Esophagus muscularis mucosa (tissue), 4 donors: ENCODE measurements at regions not wholly inside any gene's neighbourhood (a gene's known extent, or its start where the extent isn't known, plus 50 kb on each side); places are given as distances from the start of the nearest gene placed in this dataset.
"Not testable (repeated sequence)": the region's sequence is repeated elsewhere in the genome, so short reads cannot be mapped to it uniquely, and the experiment has no call there.

Source experiments
- DNase-seq: peaks from one replicate; pipeline ENCODE4 v3.0.0-alpha.2; 2017; ENCODE audit errors: extremely low spot score
- H3K27ac ChIP-seq, 4 donors: fragments of 200-600 bp; sonication (generic); replicated peaks in 1 of 4; 1 replicate in 3 of 4; 2 replicates in 1 of 4; pipeline ENCODE4 v1.5.1; 2016 to 2019; ENCODE audit warnings: mild to moderate bottlenecking in 1 of 4
- H3K27me3 ChIP-seq, 4 donors: fragments of 200-600 bp; sonication (generic); one replicate each; pipeline versions ENCODE4 v1.5.1 to v1.6.0; 2016 to 2019
- H3K36me3 ChIP-seq, 4 donors: fragments of 200-600 bp; sonication (generic); one replicate each; pipeline ENCODE4 v1.5.1; 2016 to 2019
- H3K4me1 ChIP-seq, 4 donors: fragments of 200-600 bp; sonication (generic); one replicate each; pipeline ENCODE4 v1.5.1; 2016 to 2019
- H3K4me3 ChIP-seq, 4 donors: fragments of 200-600 bp; sonication (generic); 1 replicate in 2 of 4; 2 replicates in 2 of 4; pipeline ENCODE4 v1.5.1; 2016 to 2019; ENCODE audit warnings: mild to moderate bottlenecking in 4 of 4, moderate library complexity in 1 of 4
- H3K9me3 ChIP-seq, 4 donors: fragments of 200-600 bp; sonication (generic); 1 replicate in 3 of 4; 2 replicates in 1 of 4; pipeline ENCODE4 v1.5.1; 2016 to 2019
- CTCF ChIP-seq, 3 experiments: fragments of 200-600 bp in 2 of 3; fragments of 450-650 bp in 1 of 3; sonication (generic) in 2 of 3; IDR thresholded peaks; one replicate each; pipeline ENCODE4 v1.5.1; 2017 to 2019; ENCODE audit warnings: antibody characterized with exemption in 3 of 3, mild to moderate bottlenecking in 2 of 3, moderate library complexity in 1 of 3
- EP300 ChIP-seq: sonication (generic); formaldehyde crosslinking; IDR thresholded peaks from one replicate; pipeline ENCODE4 v1.6.1; 2017; ENCODE audit warnings: antibody characterized with exemption
- POLR2A ChIP-seq: fragments of 450-650 bp; IDR thresholded peaks from one replicate; pipeline ENCODE4 v1.6.1; 2017; ENCODE audit warnings: antibody characterized with exemption, moderate library complexity, mild to moderate bottlenecking, low read depth
- POLR2AphosphoS5 ChIP-seq, 2 donors: sonication (generic); formaldehyde crosslinking; IDR thresholded peaks; one replicate each; pipeline ENCODE4 v1.6.1; 2017; ENCODE audit warnings: antibody characterized with exemption in 2 of 2
- WGBS: methylation state at CpG from one replicate; pipeline ENCODE4 v1.1.5; 2018; 5-methylcytosine and 5-hydroxymethylcytosine counted together
- intact Hi-C: fragments of 100-400 bp; cut with DNase I; formaldehyde crosslinking; loops from one replicate; pipeline ENCODE4 v1.15.1; 2023

- H3K27ac ChIP-seq: peak overlapping the region; percentile 81 to 87 (median 84)
Observed at GRCh38 chr2:131682122-131682944, 154.6 kb downstream of the CCDC74A start.

GRCh38 chr2:131682945-131683330 is 155.2 kb downstream of the CCDC74A start:
- H3K9me3 ChIP-seq, intact Hi-C loops, DNase-seq, H3K36me3 ChIP-seq, H3K27me3 ChIP-seq: not testable (repeated sequence)
- Histone ChIP-seq H3K4me3 (peak overlapping the region; percentile 66 to 77 (median 76)), H3K4me1 (peaks cover 4 to 25% (median 15%) of the 10 kb centered on the region in 4 donors), H3K27ac (peak overlapping the region; percentile 81 to 87 (median 84))
- 11% methylated on average over 9 of the region's 9 CpGs for WGBS

More at GRCh38 chr2:131682122-131682944, 154.6 kb downstream of the CCDC74A start:
- intact Hi-C loops: no loop called here
- peak; percentile 95 for DNase-seq
- Histone ChIP-seq H3K9me3 (no peaks in the 10 kb centered on the region), H3K4me1 (peaks cover 4 to 25% (median 15%) of the 10 kb centered on the region in 4 donors), H3K36me3 (peaks cover 0 to 4% (median 0%) of the 10 kb centered on the region in 4 donors), H3K4me3 (peak overlapping the region; percentile 66 to 77 (median 76)), H3K27me3 (peaks cover 0 to 7% (median 0%) of the 10 kb centered on the region in 4 donors)
- no peak for TF ChIP-seq POLR2A
- TF ChIP-seq POLR2AphosphoS5 (IDR thresholded peaks at IDR 0.05): peak; percentile 30 to 65
- no peak for TF ChIP-seq EP300
- TF ChIP-seq CTCF (IDR thresholded peaks at IDR 0.05): peak in 2 of 3 experiments; percentile 17 to 24
- 0% methylated on average over 22 of the region's 51 CpGs for WGBS

- 58% methylated on average over 4 of the region's 4 CpGs for WGBS
- H3K27ac ChIP-seq, DNase-seq: not testable (repeated sequence)
Observed at GRCh38 chr2:131684631-131685316, 157.1 kb downstream of the CCDC74A start.

GRCh38 chr2:131686164-131686893 is 158.6 kb downstream of the CCDC74A start:
- H3K9me3 ChIP-seq, H3K4me3 ChIP-seq, H3K27ac ChIP-seq, DNase-seq, intact Hi-C loops, H3K27me3 ChIP-seq: not testable (repeated sequence)
- Histone ChIP-seq H3K4me1 (peaks cover 4 to 25% (median 15%) of the 10 kb centered on the region in 4 donors), H3K36me3 (peaks cover 0 to 17% (median 2%) of the 10 kb centered on the region in 4 donors)
- 59% methylated on average over 5 of the region's 6 CpGs for WGBS

More at GRCh38 chr2:131684631-131685316, 157.1 kb downstream of the CCDC74A start:
- H3K9me3 ChIP-seq, H3K4me3 ChIP-seq, intact Hi-C loops, H3K27me3 ChIP-seq: not testable (repeated sequence)
- Histone ChIP-seq H3K36me3 (peaks cover 0 to 17% (median 0%) of the 10 kb centered on the region in 4 donors), H3K4me1 (peaks cover 4 to 25% (median 15%) of the 10 kb centered on the region in 4 donors)

- intact Hi-C loops, DNase-seq, H3K4me3 ChIP-seq, H3K9me3 ChIP-seq, H3K27ac ChIP-seq, H3K27me3 ChIP-seq: not testable (repeated sequence)
- Histone ChIP-seq H3K36me3 (peaks cover 0 to 17% (median 2%) of the 10 kb centered on the region in 4 donors), H3K4me1 (peaks cover 1 to 21% (median 11%) of the 10 kb centered on the region in 4 donors)
Observed at GRCh38 chr2:131686894-131687238, 159.2 kb downstream of the CCDC74A start.

- H3K9me3 ChIP-seq, H3K4me1 ChIP-seq, DNase-seq, H3K4me3 ChIP-seq, H3K27ac ChIP-seq, H3K27me3 ChIP-seq, intact Hi-C loops: not testable (repeated sequence)
- peaks cover 0 to 17% (median 2%) of the 10 kb centered on the region in 4 donors for H3K36me3 ChIP-seq
- WGBS: 88% methylated on average over 2 of the region's 2 CpGs
Observed at GRCh38 chr2:131689066-131689465, 161.4 kb downstream of the CCDC74A start.

- DNase-seq, H3K27me3 ChIP-seq, H3K27ac ChIP-seq, intact Hi-C loops, H3K36me3 ChIP-seq, H3K9me3 ChIP-seq, H3K4me3 ChIP-seq, H3K4me1 ChIP-seq: not testable (repeated sequence)
- 59% methylated on average over 2 of the region's 2 CpGs for WGBS
Observed at GRCh38 chr2:131711268-131711667, 183.6 kb downstream of the CCDC74A start.

- H3K36me3 ChIP-seq, intact Hi-C loops, H3K27ac ChIP-seq, H3K4me1 ChIP-seq, H3K27me3 ChIP-seq, H3K4me3 ChIP-seq, H3K9me3 ChIP-seq, DNase-seq: not testable (repeated sequence)
Observed at GRCh38 chr2:131717907-131718306, 190.2 kb downstream of the CCDC74A start.

GRCh38 chr2:131721163-131721562 is 193.5 kb downstream of the CCDC74A start:
- H3K4me1 ChIP-seq, H3K27me3 ChIP-seq, H3K36me3 ChIP-seq, intact Hi-C loops, H3K27ac ChIP-seq, DNase-seq, H3K4me3 ChIP-seq, H3K9me3 ChIP-seq: not testable (repeated sequence)
- WGBS: 86% methylated on average over 6 of the region's 6 CpGs

- H3K27ac ChIP-seq, intact Hi-C loops, H3K27me3 ChIP-seq, H3K4me3 ChIP-seq, H3K4me1 ChIP-seq, DNase-seq, H3K9me3 ChIP-seq, H3K36me3 ChIP-seq: not testable (repeated sequence)
- WGBS: 93% methylated on average over 2 of the region's 2 CpGs
Observed at GRCh38 chr2:131722256-131722655, 194.6 kb downstream of the CCDC74A start.
